MM.1S (cell line): ENCODE measurements at regions not wholly inside any gene's neighbourhood (a gene's known extent, or its start where the extent isn't known, plus 50 kb on each side); places are given as distances from the start of the nearest gene placed in this dataset.

ENCODE experiments used
- DNase-seq: peaks from one replicate; pipeline ENCODE4 v3.0.0-alpha.2; 2015
- H2AFZ ChIP-seq: fragments of 300-600 bp; sonication (generic); 2 replicates; pipeline ENCODE4 v1.6.0; 2016; ENCODE audit warnings: antibody characterized with exemption, low read length
- H3F3A ChIP-seq: fragments of 300-600 bp; sonication (generic); 2 replicates; pipeline ENCODE4 v1.6.1; 2016; ENCODE audit warnings: mild to moderate bottlenecking, antibody characterized with exemption, low read length, moderate library complexity, mixed read lengths; ENCODE audit not compliant: insufficient read depth
- H3K27ac ChIP-seq: fragments of 300-600 bp; sonication (generic); 2 replicates; pipeline ENCODE4 v1.5.1; 2016; ENCODE audit warnings: mild to moderate bottlenecking, low read length
- H3K27me3 ChIP-seq: fragments of 300-600 bp; sonication (generic); replicated peaks from 2 replicates; pipeline ENCODE4 v1.6.0; 2016; ENCODE audit warnings: low read length; ENCODE audit not compliant: insufficient read depth
- H3K36me3 ChIP-seq: fragments of 300-600 bp; sonication (generic); replicated peaks from 2 replicates; pipeline ENCODE4 v1.6.1; 2016; ENCODE audit warnings: mild to moderate bottlenecking, low read length, mixed read lengths; ENCODE audit not compliant: insufficient read depth
- H3K4me1 ChIP-seq: fragments of 300-600 bp; sonication (generic); 2 replicates; pipeline ENCODE4 v1.6.1; 2016; ENCODE audit warnings: low read length, mixed read lengths
- H3K4me2 ChIP-seq: fragments of 300-600 bp; sonication (generic); 2 replicates; pipeline ENCODE4 v1.6.0; 2016; ENCODE audit warnings: low read depth, low read length
- H3K4me3 ChIP-seq: fragments of 300-600 bp; sonication (generic); 2 replicates; pipeline ENCODE4 v1.5.1; 2016; ENCODE audit warnings: low read length, mixed read lengths
- H3K79me2 ChIP-seq: fragments of 300-600 bp; sonication (generic); 2 replicates; pipeline ENCODE4 v1.6.1; 2016; ENCODE audit warnings: mixed run types, low read length, mixed read lengths
- H3K9ac ChIP-seq: fragments of 300-600 bp; sonication (generic); 2 replicates; pipeline ENCODE4 v1.6.1; 2016; ENCODE audit warnings: low read length, mixed read lengths
- H3K9me2 ChIP-seq: fragments of 300-600 bp; sonication (generic); replicated peaks from 2 replicates; pipeline ENCODE4 v1.6.1; 2016; ENCODE audit warnings: mild to moderate bottlenecking, low read length, mixed read lengths; ENCODE audit not compliant: insufficient read depth
- H3K9me3 ChIP-seq: fragments of 300-600 bp; sonication (generic); replicated peaks from 2 replicates; pipeline ENCODE4 v1.6.1; 2016; ENCODE audit warnings: mild to moderate bottlenecking, low read length, mixed read lengths; ENCODE audit not compliant: insufficient read depth
- H4K20me1 ChIP-seq: fragments of 300-600 bp; sonication (generic); 2 replicates; pipeline ENCODE4 v1.6.1; 2016; ENCODE audit warnings: mild to moderate bottlenecking, low read length, moderate library complexity, mixed read lengths; ENCODE audit not compliant: insufficient read depth
- EZH2 ChIP-seq: fragments of 300-600 bp; sonication (generic); optimal IDR thresholded peaks from 2 replicates; pipeline ENCODE3; 2017; ENCODE audit warnings: low read depth, mild to moderate bottlenecking, antibody characterized with exemption, low read length, mixed read lengths
- EZH2phosphoT487 ChIP-seq: fragments of 300-600 bp; sonication (generic); IDR thresholded peaks from 2 replicates; pipeline ENCODE4 v1.6.1; 2018; ENCODE audit warnings: antibody characterized with exemption, low read length
- TF ChIP-seq, protein P1 (sequence below): fragments of 300-600 bp; sonication (generic); IDR thresholded peaks from 2 replicates; pipeline ENCODE4 v1.5.1; 2016; ENCODE audit warnings: antibody characterized with exemption, low read length, mixed read lengths

DNA sequence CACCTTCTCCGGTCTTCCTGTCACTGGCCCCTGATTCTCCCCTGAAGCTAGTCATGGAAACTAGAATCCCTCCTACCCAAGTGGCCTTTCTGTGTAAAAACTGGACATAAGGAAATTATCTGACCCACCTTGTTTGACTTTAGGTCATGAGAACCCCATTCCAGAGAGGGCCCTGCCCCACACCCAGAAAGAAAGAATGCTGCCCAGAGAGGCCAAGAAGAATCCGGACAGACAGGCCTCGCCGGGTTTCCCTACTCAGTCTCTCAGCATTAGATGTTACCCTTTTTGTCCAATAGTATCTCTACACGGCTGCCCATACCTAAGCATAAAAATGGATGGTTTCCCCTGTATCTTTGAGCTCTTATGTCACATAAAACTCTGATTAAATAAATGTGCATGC, 83.3 kb upstream of the HELT start:
- TF ChIP-seq EZH2, result no peak
- no peak for TF ChIP-seq EZH2phosphoT487
- TF ChIP-seq, protein P1, sequence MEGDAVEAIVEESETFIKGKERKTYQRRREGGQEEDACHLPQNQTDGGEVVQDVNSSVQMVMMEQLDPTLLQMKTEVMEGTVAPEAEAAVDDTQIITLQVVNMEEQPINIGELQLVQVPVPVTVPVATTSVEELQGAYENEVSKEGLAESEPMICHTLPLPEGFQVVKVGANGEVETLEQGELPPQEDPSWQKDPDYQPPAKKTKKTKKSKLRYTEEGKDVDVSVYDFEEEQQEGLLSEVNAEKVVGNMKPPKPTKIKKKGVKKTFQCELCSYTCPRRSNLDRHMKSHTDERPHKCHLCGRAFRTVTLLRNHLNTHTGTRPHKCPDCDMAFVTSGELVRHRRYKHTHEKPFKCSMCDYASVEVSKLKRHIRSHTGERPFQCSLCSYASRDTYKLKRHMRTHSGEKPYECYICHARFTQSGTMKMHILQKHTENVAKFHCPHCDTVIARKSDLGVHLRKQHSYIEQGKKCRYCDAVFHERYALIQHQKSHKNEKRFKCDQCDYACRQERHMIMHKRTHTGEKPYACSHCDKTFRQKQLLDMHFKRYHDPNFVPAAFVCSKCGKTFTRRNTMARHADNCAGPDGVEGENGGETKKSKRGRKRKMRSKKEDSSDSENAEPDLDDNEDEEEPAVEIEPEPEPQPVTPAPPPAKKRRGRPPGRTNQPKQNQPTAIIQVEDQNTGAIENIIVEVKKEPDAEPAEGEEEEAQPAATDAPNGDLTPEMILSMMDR, result no peak
- H3K36me3 ChIP-seq, result no peaks in the 10 kb centered on the region
- H3K9ac ChIP-seq, result no peak overlapping the region
- no peaks in the 10 kb centered on the region for H3K4me1 ChIP-seq
- no peaks in the 10 kb centered on the region for H3F3A ChIP-seq
- H3K79me2 ChIP-seq, result no peaks in the 10 kb centered on the region
- no peak for DNase-seq
- no peaks in the 10 kb centered on the region for H3K9me3 ChIP-seq
- no peaks in the 10 kb centered on the region for H3K27me3 ChIP-seq
- no peak overlapping the region for H2AFZ ChIP-seq
- H3K9me2 ChIP-seq, result no peaks in the 10 kb centered on the region
- no peak overlapping the region for H3K27ac ChIP-seq
- no peak overlapping the region for H3K4me3 ChIP-seq
- H4K20me1 ChIP-seq, result no peaks in the 10 kb centered on the region
- no peak overlapping the region for H3K4me2 ChIP-seq

DNA sequence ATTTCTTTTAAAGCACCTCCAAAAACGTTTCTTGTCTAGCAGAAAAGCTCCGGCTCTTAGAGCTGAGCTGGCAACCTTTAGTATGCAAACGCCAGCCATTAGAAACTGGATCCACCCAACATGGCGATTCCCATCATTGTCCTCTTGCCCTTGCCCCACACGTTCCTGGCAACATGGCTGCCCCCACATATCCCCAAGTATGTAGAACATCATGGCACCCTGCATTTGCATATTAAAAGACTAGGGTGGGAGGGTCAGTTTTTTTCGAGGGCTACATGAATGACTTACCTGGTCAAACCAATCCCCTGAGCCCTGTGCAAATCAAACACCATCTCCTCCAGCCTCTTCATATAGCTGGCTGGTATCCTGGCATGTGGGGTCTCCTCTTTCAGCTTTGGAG, 82.2 kb upstream of the HELT start:
- Histone ChIP-seq H3K9me2 (no peaks in the 10 kb centered on the region), H3K27me3 (no peaks in the 10 kb centered on the region), H3F3A (no peaks in the 10 kb centered on the region), H3K4me1 (no peaks in the 10 kb centered on the region), H3K36me3 (no peaks in the 10 kb centered on the region), H3K4me2 (no peak overlapping the region), H3K9me3 (no peaks in the 10 kb centered on the region), H3K9ac (no peak overlapping the region), H4K20me1 (no peaks in the 10 kb centered on the region), H2AFZ (no peak overlapping the region), H3K4me3 (no peak overlapping the region), H3K79me2 (no peaks in the 10 kb centered on the region), H3K27ac (no peak overlapping the region)
- no peak for DNase-seq
- no peak for TF ChIP-seq EZH2
- TF ChIP-seq, protein P1, result no peak
- TF ChIP-seq EZH2phosphoT487, result no peak

DNA sequence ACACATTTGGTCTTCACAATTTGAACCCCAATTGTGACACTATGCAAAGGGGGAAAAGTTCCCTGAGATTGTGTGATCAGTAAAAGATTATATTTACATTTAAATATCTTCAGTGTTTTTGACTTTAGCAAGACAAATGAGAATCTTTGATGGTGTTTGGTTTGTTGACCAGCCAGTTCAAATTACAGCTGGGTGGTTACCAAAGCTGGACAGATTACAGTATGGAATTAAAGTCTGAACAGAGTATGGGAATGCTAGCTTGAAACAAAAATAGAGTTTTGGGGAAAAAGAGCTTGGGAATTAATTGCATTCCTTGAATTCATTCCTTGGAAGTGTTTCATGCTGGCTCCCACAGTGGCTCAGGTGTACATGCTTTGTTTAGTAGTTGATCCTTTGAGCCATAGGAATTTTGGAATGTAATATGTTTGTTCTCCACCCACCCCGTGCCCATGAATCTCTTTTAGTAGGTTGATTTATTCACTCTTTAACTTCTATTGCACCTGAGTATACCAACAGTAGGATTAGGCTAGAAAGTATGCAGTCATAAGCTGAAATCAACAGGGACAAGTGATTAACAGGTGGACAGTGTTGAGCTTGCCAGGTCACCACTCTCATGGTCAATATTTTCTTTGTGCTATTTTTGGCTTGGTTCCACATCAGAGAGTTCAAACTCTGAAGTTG, 81.1 kb upstream of the HELT start:
- Histone ChIP-seq H3K4me1 (no peaks in the 10 kb centered on the region), H3K27ac (no peak overlapping the region)

More for the DNA sequence above, 81.1 kb upstream of the HELT start:
- Histone ChIP-seq H3K4me2 (no peak overlapping the region), H4K20me1 (no peaks in the 10 kb centered on the region), H3K27me3 (no peaks in the 10 kb centered on the region), H2AFZ (no peak overlapping the region), H3F3A (no peaks in the 10 kb centered on the region), H3K9me2 (no peaks in the 10 kb centered on the region), H3K79me2 (no peaks in the 10 kb centered on the region), H3K36me3 (no peaks in the 10 kb centered on the region), H3K9ac (no peak overlapping the region), H3K9me3 (no peaks in the 10 kb centered on the region), H3K4me3 (no peak overlapping the region)
- no peak for DNase-seq
- TF ChIP-seq, protein P1, result no peak
- no peak for TF ChIP-seq EZH2
- TF ChIP-seq EZH2phosphoT487, result no peak
